Fibroblast of skin of right quadriceps (primary cell): ENCODE measurements at regions not wholly inside any gene's neighbourhood (a gene's known extent, or its start where the extent isn't known, plus 50 kb on each side); places are given as distances from the start of the nearest gene placed in this dataset.
"Not testable (repeated sequence)": the region's sequence is repeated elsewhere in the genome, so short reads cannot be mapped to it uniquely, and the experiment has no call there.

Experiments used
- DNase-seq: peaks from one replicate; pipeline ENCODE4 v3.0.0-alpha.2; 2013

DNA sequence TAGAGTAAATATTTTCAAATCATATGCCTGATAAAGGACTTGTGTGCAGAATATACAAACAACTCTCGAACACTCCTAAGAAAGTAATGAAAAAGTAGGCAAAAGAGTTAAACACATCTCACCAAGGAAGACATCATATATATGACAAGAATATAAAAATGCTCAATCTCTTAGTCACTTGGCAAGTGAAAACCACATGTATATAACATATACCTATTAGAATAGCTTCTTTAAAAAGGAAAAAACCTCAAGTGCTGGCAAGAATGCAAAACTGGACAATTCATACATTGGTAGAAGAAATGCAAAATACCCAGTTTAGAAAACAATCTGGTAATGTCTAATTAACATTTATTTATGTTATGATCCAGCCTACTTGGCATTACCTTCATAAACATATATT lies 146.6 kb upstream of the DGKB start:
- DNase-seq, result no peak

DNA sequence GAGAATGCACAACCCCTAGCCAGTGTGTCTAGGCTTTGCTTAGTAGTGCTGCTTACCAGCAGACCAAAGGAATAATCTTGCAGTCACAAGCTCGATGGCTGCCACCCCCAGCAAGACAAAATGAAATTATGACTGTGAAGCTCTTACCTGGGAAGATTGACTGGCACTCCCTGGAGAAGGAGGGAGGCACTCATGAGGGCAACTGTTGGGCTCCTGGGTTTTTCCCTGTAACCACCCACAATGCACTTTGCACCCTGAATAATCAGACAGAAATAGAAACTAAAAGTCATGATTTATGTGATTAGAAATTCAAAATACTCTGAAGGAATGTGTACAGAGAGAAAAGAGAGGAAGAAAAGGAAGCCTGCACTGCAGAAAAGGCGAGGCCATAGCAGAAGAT lies 144.3 kb upstream of the DGKB start:
- DNase-seq, result no peak

- no peak for DNase-seq
Measured at GRCh38 chr7:15043931-15044330, 141.4 kb upstream of the DGKB start.

DNA sequence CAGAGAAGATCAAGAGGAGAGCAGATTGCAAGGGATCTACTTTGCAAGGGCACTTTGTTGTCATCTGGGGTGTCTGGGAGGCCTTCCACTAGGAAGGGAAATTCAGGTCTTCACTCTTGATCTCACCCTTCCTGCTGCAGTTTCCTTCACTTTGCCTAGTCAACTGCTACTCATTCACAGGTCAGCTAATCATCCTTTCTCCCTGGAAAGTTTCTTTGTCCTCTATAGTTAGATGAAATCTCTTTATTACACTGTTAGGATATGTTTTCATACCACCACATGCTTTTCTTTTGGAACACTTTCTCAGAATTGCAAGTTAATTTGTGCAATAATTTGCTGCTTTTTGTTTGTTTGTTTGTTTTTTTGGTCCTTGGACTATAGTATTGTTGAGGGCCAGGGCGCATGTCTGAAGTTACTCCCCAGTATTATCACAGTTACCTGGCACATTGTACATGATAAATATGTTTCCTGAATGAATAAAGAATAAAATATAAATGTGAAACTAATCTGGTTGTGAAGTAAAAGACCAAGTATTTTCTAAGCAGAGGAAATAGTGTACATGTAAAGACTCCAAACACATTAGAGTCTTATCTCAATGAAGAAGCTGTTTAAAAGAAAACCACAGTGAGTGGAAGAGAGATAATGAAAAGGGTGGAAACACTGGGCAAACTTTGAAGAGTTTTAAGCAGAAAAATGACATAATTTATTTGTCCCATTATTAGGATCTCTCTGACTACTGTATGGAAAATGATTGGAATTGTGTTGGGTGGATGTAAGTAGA lies 139.9 kb upstream of the DGKB start:
- DNase-seq, result no peak

- DNase-seq, result no peak
Measured at GRCh38 chr7:15041226-15041625, 138.7 kb upstream of the DGKB start.

DNA sequence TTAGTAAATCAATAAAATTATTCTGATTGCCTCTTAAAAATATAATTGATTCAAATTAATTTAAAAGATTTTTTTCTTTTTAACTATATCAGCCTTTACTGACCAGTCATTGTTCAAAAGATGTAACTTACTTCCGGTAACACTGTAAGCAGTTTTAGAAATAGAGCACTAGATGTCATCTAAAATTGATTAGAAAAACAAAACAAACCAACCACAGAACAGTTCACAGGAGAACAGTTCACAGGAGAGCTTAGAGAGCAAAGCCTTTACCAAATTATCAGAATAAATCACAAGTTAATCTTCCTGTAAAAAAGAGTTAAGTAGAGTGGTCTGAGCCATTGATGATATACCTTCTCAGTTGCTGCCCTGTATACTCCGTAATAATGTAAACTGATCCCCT lies 133.3 kb upstream of the DGKB start:
- no peak for DNase-seq

DNA sequence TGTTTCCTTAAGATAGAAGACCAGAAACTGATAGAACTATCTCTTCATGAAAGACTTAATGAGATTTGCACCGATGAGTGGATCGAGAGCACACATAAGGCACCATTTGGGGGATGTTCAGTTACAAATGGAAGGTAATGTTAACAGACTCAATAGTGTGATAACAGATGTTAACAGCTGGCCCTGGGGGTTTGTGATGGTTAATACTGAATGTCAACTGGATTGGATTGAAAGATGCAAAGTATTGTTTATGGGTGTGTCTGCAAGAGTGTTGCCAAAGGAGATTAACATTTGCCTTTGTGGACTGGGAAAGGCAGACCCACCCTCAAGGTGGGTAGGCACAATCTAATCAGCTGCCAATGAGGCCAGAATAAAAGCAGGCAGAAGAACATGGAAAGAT lies 130.5 kb upstream of the DGKB start:
- no peak for DNase-seq

GRCh38 chr7:15018981-15019380 lies 116.4 kb upstream of the DGKB start:
- DNase-seq, result no peak

GRCh38 chr7:15016766-15017165 lies 114.2 kb upstream of the DGKB start:
- peak; percentile 28 for DNase-seq

GRCh38 chr7:15016315-15016667 lies 113.7 kb upstream of the DGKB start:
- no peak for DNase-seq

DNA sequence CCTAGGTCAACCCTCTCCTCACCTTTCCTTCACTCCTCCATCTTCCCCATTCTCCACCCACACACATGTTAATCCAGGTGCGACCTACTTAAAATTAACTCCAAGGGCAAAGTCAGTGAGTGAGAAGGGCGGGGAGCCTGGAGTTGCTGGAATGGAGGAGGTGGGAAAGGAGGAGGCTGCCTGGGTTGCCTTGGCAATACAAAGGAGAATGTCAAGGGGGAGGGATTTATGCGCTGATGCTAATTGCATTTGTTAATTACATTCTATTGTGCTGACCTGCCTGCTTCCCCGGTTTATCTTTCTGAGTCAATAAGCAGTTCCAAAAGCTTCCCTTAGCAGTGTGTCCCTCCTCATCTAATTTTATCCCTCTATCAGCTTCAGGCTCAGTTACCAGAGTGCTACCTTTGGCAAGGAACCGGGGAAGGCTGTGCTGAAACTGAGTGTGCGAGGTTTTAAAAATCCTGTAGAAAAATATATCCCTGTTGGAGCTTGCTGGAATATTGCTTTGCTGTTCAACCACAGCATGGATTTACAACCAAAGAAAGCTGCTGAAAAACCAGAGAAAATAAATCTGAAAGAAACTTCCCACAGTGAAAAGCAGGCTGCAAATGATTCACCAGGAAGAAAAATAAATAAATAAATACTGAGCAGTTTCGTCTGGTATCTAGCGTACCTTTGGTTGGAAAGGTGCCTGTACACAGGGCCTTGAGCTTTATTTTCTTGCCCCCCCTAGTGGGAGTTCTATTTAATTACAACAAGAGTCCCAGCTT lies 113.2 kb upstream of the DGKB start:
- DNase-seq, result peak; percentile 74

GRCh38 chr7:15012135-15012534 lies 109.6 kb upstream of the DGKB start:
- DNase-seq, result no peak

DNA sequence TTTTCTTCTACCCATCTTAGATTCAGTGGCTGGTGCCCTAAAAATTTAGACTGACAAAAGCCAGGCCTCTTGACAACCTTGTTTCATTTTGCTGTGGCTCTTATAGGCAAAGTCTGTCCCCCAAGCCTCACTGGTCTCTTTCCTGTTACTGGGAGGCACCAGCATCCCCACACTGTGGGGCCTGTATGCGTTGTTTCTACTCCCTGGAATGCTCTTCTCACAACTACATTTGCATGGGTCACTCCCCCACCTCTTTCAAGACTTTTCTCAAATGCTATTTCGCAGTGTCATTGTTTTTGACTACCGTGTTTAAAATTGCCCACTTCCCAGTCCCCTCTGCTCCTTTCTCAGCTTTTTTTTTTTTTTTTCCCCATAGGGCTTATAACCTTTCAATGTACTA lies 108.7 kb upstream of the DGKB start:
- no peak for DNase-seq

GRCh38 chr7:15007507-15007906 lies 105.0 kb upstream of the DGKB start:
- no peak for DNase-seq

DNA sequence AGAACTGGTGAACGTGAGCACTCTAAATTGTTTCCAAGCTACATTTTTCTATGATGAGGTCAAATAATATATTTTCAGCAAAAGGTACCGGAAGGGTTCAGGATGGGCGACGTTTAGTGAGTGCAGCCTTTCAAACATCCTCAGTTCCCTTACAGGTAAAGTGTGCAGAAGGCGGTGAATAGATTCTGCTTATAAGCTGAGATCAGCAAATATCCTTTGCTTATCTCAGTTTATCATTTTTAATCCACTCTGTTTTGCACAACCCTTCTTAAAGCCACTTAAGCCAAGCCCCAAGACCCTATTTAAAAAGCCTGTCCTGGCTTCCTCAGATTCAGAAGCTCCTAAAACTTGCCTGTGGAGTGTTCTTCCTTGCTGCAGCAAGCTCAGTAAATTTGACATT lies 103.1 kb upstream of the DGKB start:
- no peak for DNase-seq

DNA sequence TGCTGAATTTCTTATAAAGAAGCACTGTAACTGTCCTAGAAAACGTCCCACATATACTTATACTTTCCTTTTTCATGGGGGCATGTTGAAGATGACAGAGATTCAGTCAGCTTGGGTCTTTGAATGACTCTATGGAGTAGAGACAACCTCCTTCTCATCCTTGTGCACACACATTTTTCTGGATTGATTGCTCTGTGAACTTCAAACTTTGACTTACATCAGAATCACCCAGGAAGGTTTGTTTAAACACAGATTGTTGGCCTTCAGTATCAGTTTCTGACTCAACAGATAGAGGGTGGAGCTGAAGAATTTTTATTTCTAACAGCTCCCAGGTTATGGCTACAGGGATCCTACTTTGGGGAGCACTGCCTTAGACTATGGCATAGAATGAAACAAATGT lies 97.6 kb upstream of the DGKB start:
- DNase-seq, result no peak

GRCh38 chr7:14999331-14999730 lies 96.8 kb upstream of the DGKB start:
- DNase-seq, result no peak

GRCh38 chr7:14995774-14996173 lies 93.2 kb upstream of the DGKB start:
- no peak for DNase-seq

DNA sequence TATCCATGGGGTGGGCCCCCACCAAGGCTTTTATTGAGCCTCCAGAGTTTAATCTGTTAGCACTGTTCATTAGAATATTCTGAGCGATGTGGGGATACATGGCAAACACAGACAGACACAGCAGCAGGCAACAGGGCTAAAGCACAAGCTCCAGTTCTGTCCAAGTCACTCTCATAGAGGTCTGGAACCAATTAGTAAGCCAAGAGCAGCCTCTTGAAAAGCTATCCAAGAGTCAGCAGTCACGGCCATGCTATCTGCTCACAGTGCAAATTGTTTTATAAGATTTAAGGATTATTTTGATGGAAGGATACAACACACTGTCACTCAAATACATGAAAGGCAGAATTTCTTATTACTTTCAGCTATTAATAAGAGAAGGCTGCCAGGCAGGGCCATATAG lies 86.4 kb upstream of the DGKB start:
- DNase-seq, result peak; percentile 28

GRCh38 chr7:14978687-14979086 lies 76.1 kb upstream of the DGKB start:
- no peak for DNase-seq

GRCh38 chr7:14974688-14975087 lies 72.1 kb upstream of the DGKB start:
- DNase-seq, result no peak

DNA sequence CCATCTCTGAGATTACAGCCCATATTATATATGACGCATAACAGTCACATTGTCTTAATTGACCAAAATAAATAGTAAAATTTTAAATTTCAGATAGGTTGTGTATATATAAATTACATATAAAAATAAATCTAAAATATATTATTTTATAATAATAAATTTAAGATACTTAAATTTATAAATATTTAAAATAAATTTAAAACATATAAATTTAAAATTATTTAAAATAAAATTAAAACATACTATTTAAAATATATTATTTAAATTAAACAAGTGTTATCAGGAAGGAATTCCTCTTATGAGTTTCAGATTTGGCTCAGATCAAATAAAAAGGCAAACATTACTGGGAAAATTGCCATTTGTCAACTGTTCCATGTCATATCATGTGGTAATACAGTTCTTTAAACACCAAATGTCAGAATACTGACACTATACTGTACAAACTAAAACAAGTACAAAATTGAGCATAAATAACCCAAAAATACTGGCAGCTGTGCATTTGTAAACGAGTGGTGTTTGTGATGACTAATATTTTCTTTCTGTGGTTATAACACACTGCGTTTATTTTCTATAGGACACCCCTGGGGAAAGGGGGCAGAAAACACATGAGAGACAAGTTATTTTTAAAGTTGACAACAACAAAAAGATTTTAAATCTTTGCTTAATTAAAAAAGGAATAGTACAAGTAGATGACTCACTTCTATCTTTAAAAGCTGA lies 71.3 kb upstream of the DGKB start:
- no peak for DNase-seq

GRCh38 chr7:14971678-14972077 lies 69.1 kb upstream of the DGKB start:
- DNase-seq, result not testable (repeated sequence)

GRCh38 chr7:14967376-14967775 lies 64.8 kb upstream of the DGKB start:
- not testable (repeated sequence) for DNase-seq
